HUDEP-2 (cell line): ENCODE measurements at regions not wholly inside any gene's neighbourhood (a gene's known extent, or its start where the extent isn't known, plus 50 kb on each side); places are given as distances from the start of the nearest gene placed in this dataset.
"Not testable (repeated sequence)": the region's sequence is repeated elsewhere in the genome, so short reads cannot be mapped to it uniquely, and the experiment has no call there.

ENCODE experiments used
- DNase-seq, 76 experiments: peaks; one replicate each; lab custom pipeline; 2025; ENCODE audit not compliant: unreplicated experiment in 76 of 76; lab: John Stamatoyannopoulos, UW

GRCh38 chr9:104195142-104195541, 101.0 kb downstream of the SMC2 start:
- not testable (repeated sequence) for DNase-seq

DNA sequence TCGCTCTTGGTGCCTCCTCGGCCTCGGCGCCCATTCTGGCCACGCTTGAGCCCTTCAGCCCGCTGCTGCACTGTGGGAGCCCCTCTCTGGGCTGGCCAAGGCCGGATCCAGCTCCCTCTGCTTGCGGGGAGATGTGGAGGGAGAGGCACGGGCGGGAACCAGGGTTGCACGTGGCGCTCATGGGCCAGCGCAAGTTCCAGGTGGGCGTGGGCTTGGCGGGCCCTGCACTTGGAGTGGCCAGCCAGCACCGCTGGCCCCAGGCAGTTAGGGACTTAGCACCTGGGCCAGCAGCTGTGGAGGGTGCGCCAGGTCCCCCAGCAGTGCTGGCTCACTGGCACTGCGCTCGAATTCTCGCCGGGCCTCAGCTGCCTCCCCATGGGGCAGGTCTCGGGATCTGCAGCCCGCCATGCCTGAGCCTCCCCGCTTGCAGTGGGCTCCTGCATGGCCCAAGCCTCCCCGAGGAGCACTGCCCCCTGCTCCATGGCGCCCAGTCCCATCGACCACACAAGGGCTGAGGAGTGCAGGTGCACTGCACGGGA, 106.4 kb downstream of the SMC2 start:
- no peak for DNase-seq

GRCh38 chr9:104206766-104207165, 112.7 kb downstream of the SMC2 start:
- no peak for DNase-seq

GRCh38 chr9:104209387-104209786, 115.3 kb downstream of the SMC2 start:
- DNase-seq = no peak

DNA sequence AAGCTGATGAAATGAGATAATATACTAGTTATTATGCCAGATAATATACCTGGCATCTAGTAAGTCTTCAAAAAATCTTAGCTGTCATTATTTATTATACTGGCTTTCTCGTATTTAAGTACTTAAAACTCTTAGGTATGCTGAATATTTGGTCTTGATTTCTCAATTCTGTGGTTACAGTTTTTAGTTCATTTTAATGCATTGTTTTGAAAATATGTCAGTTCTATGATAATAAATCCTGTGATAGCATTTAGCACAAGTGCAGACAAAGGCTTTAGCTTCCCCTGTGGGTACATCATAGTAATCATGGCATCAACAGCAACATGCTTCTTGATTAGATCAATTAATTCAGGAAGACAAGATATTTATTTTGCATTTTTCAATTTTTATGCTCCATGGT, 133.0 kb downstream of the SMC2 start:
- no peak for DNase-seq

DNA sequence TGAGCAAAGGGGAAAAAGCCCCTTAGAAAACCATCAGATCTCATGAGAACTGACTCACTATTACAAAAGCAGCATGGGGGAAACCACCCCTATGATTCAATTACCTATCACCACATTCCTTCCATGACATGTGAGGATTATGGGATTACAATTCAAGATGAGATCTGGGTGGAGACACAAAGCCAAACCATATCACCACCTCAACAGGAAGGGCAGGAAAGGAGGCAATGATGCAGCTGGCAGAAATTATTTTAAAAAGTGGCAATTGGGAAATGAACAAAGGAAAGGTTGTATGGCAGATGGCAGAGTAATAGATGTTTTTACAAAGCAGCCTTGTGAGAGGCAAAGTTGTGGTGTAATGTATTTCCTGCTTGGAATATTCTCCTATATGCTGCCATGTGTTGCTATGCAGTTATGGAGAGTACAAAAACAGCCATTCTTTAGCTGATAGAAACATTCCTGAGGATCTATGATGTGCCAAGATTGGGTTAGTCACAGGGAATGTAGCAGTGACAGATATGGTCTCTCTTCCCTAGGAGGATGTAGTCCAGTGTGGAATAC, 138.8 kb downstream of the SMC2 start:
- no peak for DNase-seq

DNA sequence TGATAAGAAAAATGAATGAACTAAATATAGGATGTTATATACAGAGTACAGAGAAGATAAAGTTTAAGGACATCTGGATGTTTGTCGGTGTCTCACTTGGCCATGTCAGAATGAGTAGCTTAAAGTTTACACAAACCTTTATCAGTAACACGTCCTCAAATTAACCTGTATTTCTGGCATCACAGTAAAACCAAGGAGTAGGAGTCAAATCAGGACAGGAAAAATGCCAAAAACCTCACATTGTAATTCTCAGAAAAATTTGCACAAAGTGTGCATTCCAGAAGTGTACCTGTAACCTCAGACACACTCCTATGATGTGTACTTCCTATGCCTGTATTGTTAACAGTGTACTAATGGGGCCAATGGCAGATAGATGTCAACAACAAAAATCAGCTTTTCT, 139.3 kb downstream of the SMC2 start:
- DNase-seq = no peak

GRCh38 chr9:104234632-104235337, 140.7 kb downstream of the SMC2 start:
- DNase-seq = not testable (repeated sequence)

GRCh38 chr9:104235347-104236120, 141.4 kb downstream of the SMC2 start:
- not testable (repeated sequence) for DNase-seq

DNA sequence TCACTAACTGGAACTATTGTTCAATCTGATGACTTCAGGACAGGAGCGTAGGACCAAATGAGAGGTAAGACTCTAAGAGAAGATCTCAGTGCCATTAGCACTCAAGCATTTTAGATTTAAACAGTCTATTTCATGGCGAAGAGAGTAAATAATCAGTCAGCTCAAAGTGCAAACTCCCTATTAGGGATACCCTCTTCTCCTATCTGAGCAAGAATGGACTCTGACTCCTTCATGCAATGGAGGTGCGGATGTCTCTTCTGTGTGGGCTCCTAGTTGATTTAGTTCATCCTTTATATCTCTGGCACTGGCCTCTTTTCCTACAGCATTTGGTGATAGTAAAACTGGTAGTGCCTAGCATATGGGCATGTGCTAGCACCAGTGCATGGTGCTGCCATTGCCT, 144.6 kb downstream of the SMC2 start:
- DNase-seq = no peak

DNA sequence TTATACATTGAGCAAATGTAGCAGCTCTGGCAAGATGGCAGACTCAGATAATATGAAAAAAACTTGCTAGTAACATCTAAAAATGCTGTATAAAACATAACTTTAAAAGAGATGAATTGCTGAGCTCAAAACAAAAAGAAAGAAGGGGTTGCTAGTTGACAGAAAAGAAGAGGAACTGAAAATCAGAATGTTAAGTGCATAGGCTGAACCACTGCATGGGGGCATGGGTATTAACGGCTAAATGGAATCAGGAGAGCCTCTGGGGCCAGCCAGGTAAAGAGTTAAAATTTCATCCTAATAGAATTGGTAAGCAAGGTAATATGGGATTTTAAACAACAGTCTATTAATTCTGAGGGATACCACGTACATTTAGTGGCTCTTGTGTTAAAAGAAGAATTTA, 146.8 kb downstream of the SMC2 start:
- DNase-seq = no peak

- DNase-seq = no peak
Observed at GRCh38 chr9:104245925-104246324, 151.8 kb downstream of the SMC2 start.

GRCh38 chr9:104247899-104248460, 153.9 kb downstream of the SMC2 start:
- DNase-seq = no peak

DNA sequence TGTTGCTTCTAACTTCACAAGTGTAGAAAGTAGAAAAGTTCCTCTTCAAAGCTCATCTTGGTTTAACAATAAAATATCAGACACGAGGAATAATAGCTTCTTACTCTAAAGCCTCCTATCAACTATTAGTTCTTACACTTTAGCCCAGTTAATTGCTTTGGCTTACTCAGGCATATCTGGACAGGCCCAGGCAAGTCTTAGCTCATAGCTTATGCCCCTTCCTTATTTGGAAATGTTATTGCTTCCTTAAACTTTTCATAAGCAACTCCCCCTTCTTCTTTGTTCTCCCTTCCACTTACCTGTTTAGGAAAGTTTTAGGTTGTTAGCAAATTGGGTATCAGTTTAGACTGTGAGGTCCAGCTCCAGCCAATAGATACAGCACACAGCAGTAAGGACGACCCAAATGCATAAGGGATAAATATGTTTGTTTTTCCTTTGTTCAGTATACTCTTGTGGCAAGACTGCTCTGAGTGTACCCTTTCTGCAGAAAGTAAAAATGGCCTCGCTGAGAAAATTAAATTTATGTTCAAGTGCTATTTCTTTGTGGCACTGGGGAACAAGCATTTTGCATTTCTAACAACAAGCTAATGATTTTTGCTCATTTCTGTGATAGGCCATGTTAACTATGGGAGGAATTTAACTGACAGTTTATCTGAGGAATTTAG, 162.1 kb downstream of the SMC2 start:
- DNase-seq = no peak

- DNase-seq = no peak
Observed at GRCh38 chr9:104256696-104257062, 162.6 kb downstream of the SMC2 start.

DNA sequence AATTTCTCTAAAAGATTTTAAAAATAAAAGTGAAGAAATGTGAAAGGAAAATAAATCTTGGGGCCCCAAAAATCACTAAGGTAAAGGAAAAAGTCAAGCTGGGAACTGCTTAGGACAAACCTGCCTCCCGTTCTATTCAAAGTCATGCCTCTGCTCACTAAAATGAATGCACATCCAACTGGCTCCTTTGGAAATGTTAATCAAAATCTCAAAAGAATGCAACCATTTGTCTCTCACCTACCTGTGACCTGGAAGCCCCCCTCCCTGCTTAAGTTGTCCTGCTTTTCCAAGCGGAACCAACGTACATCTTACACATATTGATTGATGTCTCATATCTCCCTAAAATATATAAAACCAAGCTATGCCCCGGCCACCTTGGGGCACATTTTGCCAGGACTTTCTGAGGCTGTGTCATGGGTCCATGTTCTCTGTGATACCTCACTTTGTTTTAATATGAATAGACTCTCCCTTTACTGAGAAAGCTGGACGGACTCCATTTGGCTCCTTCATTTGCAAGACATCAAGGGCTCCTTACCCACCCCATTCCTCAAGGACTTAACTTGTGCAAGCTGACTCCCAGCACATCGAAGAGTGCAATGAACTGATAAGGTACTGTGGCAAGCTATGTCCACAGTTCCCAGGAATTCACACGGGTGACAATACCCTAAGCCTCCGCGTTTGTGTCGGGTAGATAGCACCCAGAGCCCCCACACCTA, 164.3 kb downstream of the SMC2 start:
- no peak for DNase-seq

- DNase-seq = no peak
Observed at GRCh38 chr9:104260004-104260403, 165.9 kb downstream of the SMC2 start.

GRCh38 chr9:104263942-104264341, 169.8 kb downstream of the SMC2 start:
- no peak for DNase-seq

DNA sequence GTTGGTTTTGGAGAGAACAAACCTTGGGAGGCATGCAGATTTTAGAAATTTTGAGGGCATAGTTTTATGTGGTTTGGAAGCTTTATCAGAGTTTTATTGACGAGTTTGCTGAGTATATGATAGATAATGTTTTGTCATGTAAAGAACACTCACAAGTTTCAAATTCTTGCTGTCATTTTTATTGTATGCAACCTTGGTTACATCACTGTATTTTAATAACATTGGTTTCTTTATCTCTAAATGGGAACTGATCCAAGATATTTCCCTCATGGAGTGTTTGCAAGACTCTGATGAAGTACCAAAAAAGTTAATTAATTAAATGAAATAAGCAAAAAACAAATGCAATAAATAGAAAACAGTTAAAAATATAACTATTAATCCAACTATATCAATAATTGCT, 170.3 kb downstream of the SMC2 start:
- no peak for DNase-seq

DNA sequence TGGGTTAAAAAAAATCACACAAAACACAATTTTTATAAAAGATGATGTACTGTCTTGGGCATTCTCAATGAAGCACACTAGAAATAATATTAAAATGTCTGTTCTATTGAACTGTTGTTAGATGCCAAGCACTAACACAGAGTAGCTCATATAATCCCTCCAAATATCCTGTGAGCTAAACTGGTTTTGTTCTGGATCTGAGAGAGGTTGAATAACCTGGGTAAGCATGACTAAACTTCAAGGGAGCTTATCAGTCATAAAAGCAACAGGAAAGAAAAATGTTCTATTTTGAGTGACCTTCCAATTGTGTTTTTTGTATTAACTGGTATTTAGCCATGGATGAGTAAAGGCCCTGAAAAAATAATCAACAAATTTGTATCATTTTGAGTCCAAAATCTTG, 175.3 kb downstream of the SMC2 start:
- no peak for DNase-seq
